Ascending aorta (tissue), 2 donors: ENCODE measurements at regions not wholly inside any gene's neighbourhood (a gene's known extent, or its start where the extent isn't known, plus 50 kb on each side); places are given as distances from the start of the nearest gene placed in this dataset.
A peak's percentile ranks its signal among the peaks of the same experiment; 100 is the strongest.

ENCODE experiments used
- DNase-seq, 2 donors: peaks; one replicate each; pipeline ENCODE4 v3.0.0-alpha.2; 2019; ENCODE audit warnings: low spot score in 2 of 2
- H3K27ac ChIP-seq, 2 donors: fragments of 200-600 bp; sonication (generic); one replicate each; pipeline ENCODE4 v1.5.1; 2016 to 2017; ENCODE audit warnings: mild to moderate bottlenecking in 1 of 2
- H3K27me3 ChIP-seq: fragments of 200-600 bp; sonication (generic); one replicate; pipeline ENCODE4 v1.5.1; 2017
- H3K36me3 ChIP-seq, 2 donors: fragments of 200-600 bp; sonication (generic); one replicate each; pipeline ENCODE4 v1.5.1; 2016
- H3K4me1 ChIP-seq, 2 donors: fragments of 200-600 bp; sonication (generic); one replicate each; pipeline ENCODE4 v1.5.1; 2016 to 2017; ENCODE audit warnings: mild to moderate bottlenecking in 1 of 2
- H3K4me3 ChIP-seq, 2 donors: fragments of 200-600 bp; sonication (generic); one replicate each; pipeline ENCODE4 v1.5.1; 2016 to 2017; ENCODE audit warnings: mild to moderate bottlenecking in 1 of 2
- H3K9me3 ChIP-seq, 2 donors: fragments of 200-600 bp; sonication (generic); one replicate each; pipeline ENCODE4 v1.5.1; 2016
- CTCF ChIP-seq, 3 experiments: fragments of 200-600 bp in 2 of 3; fragments of 450-650 bp in 1 of 3; sonication (generic) in 2 of 3; IDR thresholded peaks; one replicate each; pipeline ENCODE4 v1.5.1; 2016 to 2019; ENCODE audit warnings: antibody characterized with exemption in 3 of 3, mild to moderate bottlenecking in 1 of 3, moderate library complexity in 1 of 3
- intact Hi-C: fragments of 100-400 bp; cut with DNase I; formaldehyde crosslinking; loops from one replicate; pipeline ENCODE4 v1.15.1; 2023

DNA sequence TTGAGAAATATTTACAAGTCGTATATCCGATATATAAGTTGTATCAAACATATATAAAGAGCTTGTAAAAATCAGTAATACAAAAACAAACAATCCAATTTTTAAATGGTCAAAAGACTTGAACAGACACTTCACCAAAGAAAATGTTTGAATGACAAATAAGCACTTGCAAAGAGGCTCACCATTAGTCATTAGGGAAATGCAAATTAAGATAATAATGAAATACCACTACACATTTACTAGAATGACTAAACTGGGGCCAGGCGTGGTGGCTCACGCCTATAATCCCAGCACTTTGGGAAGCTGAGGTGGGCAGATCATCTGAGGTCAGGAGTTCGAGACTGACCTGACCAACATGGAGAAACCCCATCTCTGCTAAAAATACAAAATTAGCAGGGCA lies 134.6 kb upstream of the HAND1 start:
- Histone ChIP-seq H3K27ac (no peak overlapping the region), H3K4me1 (peaks cover 4 to 7% of the 10 kb centered on the region in 2 donors), H3K36me3 (no peaks in the 10 kb centered on the region), H3K4me3 (no peak overlapping the region), H3K9me3 (no peaks in the 10 kb centered on the region), H3K27me3 (peaks cover 4% of the 10 kb centered on the region)
- intact Hi-C loops, result no loop called here
- DNase-seq, result no peak
- no peak for TF ChIP-seq CTCF (IDR thresholded peaks at IDR 0.05)

- H3K4me3 ChIP-seq, result peak overlapping the region; percentile 50 to 54
- H3K27me3 ChIP-seq, result peaks cover 4% of the 10 kb centered on the region
- no peak for TF ChIP-seq CTCF (IDR thresholded peaks at IDR 0.05)
- no peak overlapping the region for H3K27ac ChIP-seq
- no peaks in the 10 kb centered on the region for H3K36me3 ChIP-seq
- intact Hi-C loops, result loop anchor here (2.0 kb wide), 1 partner anchor 145 kb away; no protein-coding TSS in a partner anchor
- DNase-seq, result no peak
- H3K9me3 ChIP-seq, result no peaks in the 10 kb centered on the region
- H3K4me1 ChIP-seq, result peaks cover 4 to 7% of the 10 kb centered on the region in 2 donors
Observed at GRCh38 chr5:154611341-154611767, 133.3 kb upstream of the HAND1 start.

GRCh38 chr5:154610321-154611154 lies 132.5 kb upstream of the HAND1 start:
- peak overlapping the region; percentile 50 to 54 for H3K4me3 ChIP-seq
- no peak overlapping the region for H3K27ac ChIP-seq
- H3K36me3 ChIP-seq, result no peaks in the 10 kb centered on the region
- TF ChIP-seq CTCF (IDR thresholded peaks at IDR 0.05), result peak; percentile 57 to 81 (median 71)
- intact Hi-C loops, result loop anchor here (2.0 kb wide), 1 partner anchor 144 kb away; no protein-coding TSS in a partner anchor
- peaks cover 4% of the 10 kb centered on the region for H3K27me3 ChIP-seq
- H3K9me3 ChIP-seq, result no peaks in the 10 kb centered on the region
- H3K4me1 ChIP-seq, result peaks cover 4 to 7% of the 10 kb centered on the region in 2 donors
- DNase-seq, result peak in 1 of 2 donors; percentile 74

- Histone ChIP-seq H3K4me3 (no peak overlapping the region), H3K36me3 (no peaks in the 10 kb centered on the region), H3K27ac (no peak overlapping the region), H3K4me1 (peaks cover 4 to 7% of the 10 kb centered on the region in 2 donors), H3K27me3 (peaks cover 4% of the 10 kb centered on the region), H3K9me3 (no peaks in the 10 kb centered on the region)
- TF ChIP-seq CTCF (IDR thresholded peaks at IDR 0.05), result no peak
- intact Hi-C loops, result no loop called here
- no peak for DNase-seq
Observed at GRCh38 chr5:154609251-154609650, 131.2 kb upstream of the HAND1 start.

DNA sequence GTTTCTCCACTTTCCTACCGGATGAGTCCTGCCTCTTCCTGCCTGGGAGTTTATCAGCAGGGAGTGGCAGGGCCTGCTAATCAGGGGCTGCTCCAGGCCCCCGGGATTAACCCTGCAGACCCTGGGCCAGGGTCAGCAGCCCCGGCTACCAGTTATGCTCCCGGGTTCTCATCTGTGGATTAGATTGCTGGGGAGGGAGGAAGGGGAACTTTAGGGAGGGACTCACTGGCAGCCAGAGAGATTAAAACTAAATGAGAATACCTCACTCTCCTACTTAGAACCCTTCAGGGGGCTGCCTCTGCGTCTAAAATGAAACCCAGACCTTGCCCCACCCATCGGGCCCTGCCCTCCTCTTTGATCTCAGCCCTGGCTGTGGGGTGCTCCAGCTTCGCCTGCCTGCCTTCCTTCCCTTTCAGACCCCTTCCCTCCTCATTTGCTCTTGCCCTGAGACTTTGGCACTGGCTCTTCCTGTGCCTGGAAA lies 130.5 kb upstream of the HAND1 start:
- TF ChIP-seq CTCF (IDR thresholded peaks at IDR 0.05), result no peak
- DNase-seq, result no peak
- H3K27ac ChIP-seq, result no peak overlapping the region
- no peaks in the 10 kb centered on the region for H3K9me3 ChIP-seq
- no peak overlapping the region for H3K4me3 ChIP-seq
- no peaks in the 10 kb centered on the region for H3K36me3 ChIP-seq
- H3K27me3 ChIP-seq, result peaks cover 4% of the 10 kb centered on the region
- intact Hi-C loops, result no loop called here
- peaks cover 4 to 7% of the 10 kb centered on the region in 2 donors for H3K4me1 ChIP-seq
